Fibroblast of villous mesenchyme (primary cell): ENCODE measurements at regions not wholly inside any gene's neighbourhood (a gene's known extent, or its start where the extent isn't known, plus 50 kb on each side); places are given as distances from the start of the nearest gene placed in this dataset.
A peak's percentile ranks its signal among the peaks of the same experiment; 100 is the strongest.

ENCODE experiments used
- DNase-seq: peaks from one replicate; pipeline ENCODE4 v3.0.0-alpha.2; 2010; ENCODE audit warnings: low read depth
- H3K4me3 ChIP-seq: 2 replicates; pipeline ENCODE4 v1.5.1; 2011; ENCODE audit warnings: low read depth, mild to moderate bottlenecking, low read length
- TF ChIP-seq, protein P1 (sequence below): IDR thresholded peaks from 2 replicates; pipeline ENCODE4 v1.5.1; 2012; ENCODE audit warnings: low read depth, mild to moderate bottlenecking, low read length; ENCODE audit not compliant: insufficient read depth

DNA sequence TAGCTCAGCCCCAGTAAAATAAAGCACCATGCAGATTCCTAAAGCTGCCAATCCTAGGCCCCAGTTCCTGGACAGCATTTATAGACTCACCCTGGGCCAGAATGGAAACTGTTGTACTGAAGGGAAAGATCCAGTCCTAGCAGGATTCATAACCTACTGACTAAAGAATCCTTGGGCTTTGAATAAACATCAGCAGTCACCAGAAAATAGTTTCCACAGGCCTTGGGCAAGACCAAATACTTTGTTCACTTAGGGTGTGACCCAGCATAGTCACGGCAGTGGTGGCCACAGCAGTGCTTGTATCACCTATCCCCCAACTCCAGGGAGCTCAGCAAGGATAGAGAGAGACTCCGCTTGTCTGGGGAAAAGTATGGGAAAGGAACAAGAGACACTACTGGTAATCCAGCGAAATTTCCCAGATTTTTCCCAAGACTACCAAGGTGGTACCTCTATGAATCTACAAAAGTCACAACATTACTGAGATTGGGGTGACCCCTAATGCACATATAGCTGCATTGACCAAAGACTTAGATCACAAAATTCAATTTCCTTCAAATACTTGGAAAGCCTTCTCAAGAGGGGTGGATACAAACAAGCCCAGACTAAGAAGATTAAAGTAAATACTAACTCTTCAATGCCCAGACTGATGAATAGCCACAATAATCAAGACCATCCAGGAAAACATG lies 748.1 kb upstream of the LRATD1 start:
- TF ChIP-seq, protein P1, sequence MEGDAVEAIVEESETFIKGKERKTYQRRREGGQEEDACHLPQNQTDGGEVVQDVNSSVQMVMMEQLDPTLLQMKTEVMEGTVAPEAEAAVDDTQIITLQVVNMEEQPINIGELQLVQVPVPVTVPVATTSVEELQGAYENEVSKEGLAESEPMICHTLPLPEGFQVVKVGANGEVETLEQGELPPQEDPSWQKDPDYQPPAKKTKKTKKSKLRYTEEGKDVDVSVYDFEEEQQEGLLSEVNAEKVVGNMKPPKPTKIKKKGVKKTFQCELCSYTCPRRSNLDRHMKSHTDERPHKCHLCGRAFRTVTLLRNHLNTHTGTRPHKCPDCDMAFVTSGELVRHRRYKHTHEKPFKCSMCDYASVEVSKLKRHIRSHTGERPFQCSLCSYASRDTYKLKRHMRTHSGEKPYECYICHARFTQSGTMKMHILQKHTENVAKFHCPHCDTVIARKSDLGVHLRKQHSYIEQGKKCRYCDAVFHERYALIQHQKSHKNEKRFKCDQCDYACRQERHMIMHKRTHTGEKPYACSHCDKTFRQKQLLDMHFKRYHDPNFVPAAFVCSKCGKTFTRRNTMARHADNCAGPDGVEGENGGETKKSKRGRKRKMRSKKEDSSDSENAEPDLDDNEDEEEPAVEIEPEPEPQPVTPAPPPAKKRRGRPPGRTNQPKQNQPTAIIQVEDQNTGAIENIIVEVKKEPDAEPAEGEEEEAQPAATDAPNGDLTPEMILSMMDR: no peak
- no peak for DNase-seq
- H3K4me3 ChIP-seq: no peak overlapping the region

DNA sequence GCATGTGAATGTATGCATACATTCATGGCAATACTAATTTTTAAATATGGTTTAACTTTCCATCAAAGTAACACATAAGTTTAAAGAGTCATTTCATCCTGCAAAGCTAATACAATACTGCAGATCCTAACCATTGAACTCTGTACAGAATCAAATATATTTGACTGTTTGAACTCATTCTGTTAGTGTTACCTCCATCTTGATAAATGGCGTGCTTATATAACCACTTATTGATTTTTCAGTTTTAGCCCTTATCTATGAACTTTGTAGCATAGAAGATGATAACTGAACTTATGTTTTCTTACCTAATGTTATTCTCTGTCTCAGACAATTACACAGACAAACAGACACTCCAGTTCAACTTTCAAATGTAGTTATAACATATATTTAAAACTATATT lies 731.0 kb upstream of the LRATD1 start:
- TF ChIP-seq, protein P1: no peak
- no peak for DNase-seq
- no peak overlapping the region for H3K4me3 ChIP-seq

DNA sequence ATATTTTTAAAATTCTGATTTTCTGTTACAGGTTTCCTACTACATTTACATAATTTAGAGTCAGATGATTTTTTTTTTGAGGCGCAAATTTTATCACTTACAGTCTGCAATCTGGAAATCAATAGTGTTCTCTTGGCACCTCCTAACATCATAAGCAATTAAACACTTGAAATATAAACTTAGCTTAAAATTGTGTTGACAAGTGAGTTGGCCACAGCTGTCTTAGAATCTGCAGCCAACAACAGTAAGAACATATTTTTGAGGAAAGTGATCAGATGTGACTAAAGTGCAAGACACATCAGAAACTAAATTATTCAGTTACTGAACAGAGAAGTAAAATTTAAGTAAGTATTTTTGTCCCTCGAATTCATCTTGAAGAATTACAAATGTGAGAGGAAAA lies 726.7 kb upstream of the LRATD1 start:
- no peak for DNase-seq
- TF ChIP-seq, protein P1: no peak
- H3K4me3 ChIP-seq: no peak overlapping the region

DNA sequence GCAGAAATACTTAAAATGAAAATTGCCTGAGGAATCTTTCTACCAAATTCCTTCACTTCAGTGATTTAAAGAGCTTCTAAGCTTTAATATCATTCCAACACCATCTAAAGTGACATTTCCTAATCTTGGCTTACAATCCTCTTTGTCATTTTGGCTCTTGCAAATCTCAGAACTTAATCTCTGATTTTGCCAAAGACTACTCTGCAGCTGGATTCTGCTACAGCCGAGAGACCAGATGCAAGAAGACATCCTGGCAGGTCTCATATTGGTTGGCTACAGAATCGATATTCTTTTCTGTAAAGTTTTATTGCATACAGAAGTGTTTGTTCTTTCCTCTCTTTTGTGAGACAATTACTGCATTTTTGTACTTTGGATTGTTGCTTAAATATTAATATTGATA lies 716.5 kb upstream of the LRATD1 start:
- H3K4me3 ChIP-seq: no peak overlapping the region
- TF ChIP-seq, protein P1: no peak
- DNase-seq: no peak

DNA sequence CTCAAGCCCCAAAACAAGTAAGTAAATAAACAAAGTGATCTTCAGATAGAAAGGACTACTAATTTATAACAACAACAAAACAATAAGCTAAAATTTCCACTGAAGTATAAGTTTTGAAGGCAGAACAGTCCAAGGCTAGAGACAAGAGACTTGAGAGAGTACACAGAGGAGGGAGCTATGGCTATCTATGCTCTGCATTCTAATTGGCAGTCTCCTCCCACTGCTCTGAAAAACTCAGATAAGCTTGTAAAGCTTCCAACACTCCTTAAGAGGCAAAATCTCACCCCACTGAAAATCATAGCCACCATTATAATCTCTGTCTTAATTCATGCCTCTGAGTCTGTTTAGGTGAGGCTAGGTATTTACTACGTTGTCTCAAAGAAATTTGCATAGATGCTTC lies 714.6 kb upstream of the LRATD1 start:
- TF ChIP-seq, protein P1: no peak
- DNase-seq: no peak
- no peak overlapping the region for H3K4me3 ChIP-seq

DNA sequence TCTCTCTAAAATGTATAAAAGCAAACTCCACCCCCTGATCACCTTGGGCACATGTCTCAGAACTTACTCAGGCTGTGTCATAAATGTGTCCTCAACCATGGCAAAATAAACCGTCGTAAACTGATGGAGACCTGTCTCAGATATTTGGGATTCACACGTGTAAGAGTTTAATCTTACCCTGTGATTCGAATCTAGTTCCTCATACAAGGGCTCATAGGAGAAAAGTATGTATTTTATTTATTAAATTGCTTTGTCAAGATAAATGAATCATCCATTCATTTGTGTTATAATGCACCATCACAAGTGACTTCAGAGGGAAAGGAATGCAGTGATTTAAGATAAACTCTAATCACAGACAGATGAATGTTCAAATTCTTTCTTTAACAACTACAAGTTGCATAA lies 712.5 kb upstream of the LRATD1 start:
- peak; percentile 0 for DNase-seq
- TF ChIP-seq, protein P1: no peak
- H3K4me3 ChIP-seq: no peak overlapping the region

DNA sequence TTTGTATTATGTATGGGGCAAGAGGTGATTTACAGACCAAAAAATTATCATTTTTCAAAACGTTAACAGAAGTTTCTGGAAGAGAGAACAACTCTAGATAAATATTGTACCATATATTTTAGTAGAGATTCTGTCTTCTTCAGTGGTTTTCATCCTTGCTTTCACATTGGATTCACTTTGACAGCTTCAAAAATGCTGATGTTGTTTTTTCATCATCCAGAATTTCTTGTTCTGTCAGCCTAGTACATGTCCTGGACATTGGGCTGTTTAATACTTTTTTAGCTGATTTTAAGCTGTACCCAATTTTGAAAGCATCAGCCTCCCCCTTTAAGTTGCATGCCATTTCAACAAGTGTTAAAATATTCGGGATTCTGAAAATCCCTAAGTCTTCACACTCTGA lies 711.3 kb upstream of the LRATD1 start:
- DNase-seq: no peak
- TF ChIP-seq, protein P1: no peak
- H3K4me3 ChIP-seq: no peak overlapping the region
